ENCODE measurements at regions not wholly inside any gene's neighbourhood (a gene's known extent, or its start where the extent isn't known, plus 50 kb on each side); places are given as distances from the start of the nearest gene placed in this dataset.
"Not testable (repeated sequence)": the region's sequence is repeated elsewhere in the genome, so short reads cannot be mapped to it uniquely, and the experiment has no call there.

- Mint-ChIP-seq H3K27ac (ENCODE audit: unreplicated experiment) (no peak overlapping the region), H3K36me3 (ENCODE audit: unreplicated experiment) (no peaks in the 10 kb centered on the region)
- DNase-seq (ENCODE audit: extremely low spot score, unreplicated experiment), result no peak
These were observed 999.8 kb upstream of the GYPC start for GRCh38 chr2:125656190-125656589.

GRCh38 chr2:125658583-125658982 lies 997.4 kb upstream of the GYPC start:
- peaks cover 31% of the 10 kb centered on the region for H3K9me3 Mint-ChIP-seq (ENCODE audit: unreplicated experiment)
- DNase-seq (ENCODE audit: extremely low spot score, unreplicated experiment), result no peak
- no peak overlapping the region for H3K4me3 Mint-ChIP-seq (ENCODE audit: unreplicated experiment)
- H3K27me3 Mint-ChIP-seq (ENCODE audit: unreplicated experiment), result no peaks in the 10 kb centered on the region
- no peaks in the 10 kb centered on the region for H3K36me3 Mint-ChIP-seq (ENCODE audit: unreplicated experiment)
- H3K4me1 Mint-ChIP-seq (ENCODE audit: unreplicated experiment), result no peaks in the 10 kb centered on the region
- no peak overlapping the region for H3K27ac Mint-ChIP-seq (ENCODE audit: unreplicated experiment)
- no peak for TF ChIP-seq CTCF (IDR thresholded peaks at IDR 0.05)

More at GRCh38 chr2:125656190-125656589, 999.8 kb upstream of the GYPC start:
- Mint-ChIP-seq H3K9me3 (ENCODE audit: unreplicated experiment) (peaks cover 31% of the 10 kb centered on the region), H3K4me3 (ENCODE audit: unreplicated experiment) (no peak overlapping the region), H3K4me1 (ENCODE audit: unreplicated experiment) (no peaks in the 10 kb centered on the region), H3K27me3 (ENCODE audit: unreplicated experiment) (no peaks in the 10 kb centered on the region)
- no peak for TF ChIP-seq CTCF (IDR thresholded peaks at IDR 0.05)

- peaks cover 38% of the 10 kb centered on the region for H3K9me3 Mint-ChIP-seq (ENCODE audit: unreplicated experiment)
- H3K27ac Mint-ChIP-seq (ENCODE audit: unreplicated experiment); H3K27me3 Mint-ChIP-seq (ENCODE audit: unreplicated experiment); DNase-seq (ENCODE audit: extremely low spot score, unreplicated experiment); H3K4me1 Mint-ChIP-seq (ENCODE audit: unreplicated experiment); H3K36me3 Mint-ChIP-seq (ENCODE audit: unreplicated experiment); H3K4me3 Mint-ChIP-seq (ENCODE audit: unreplicated experiment): not testable (repeated sequence)
These were observed 995.6 kb upstream of the GYPC start for GRCh38 chr2:125660369-125660768.

- H3K4me1 Mint-ChIP-seq (ENCODE audit: unreplicated experiment), result no peaks in the 10 kb centered on the region
- H3K36me3 Mint-ChIP-seq (ENCODE audit: unreplicated experiment), result no peaks in the 10 kb centered on the region
- no peak overlapping the region for H3K4me3 Mint-ChIP-seq (ENCODE audit: unreplicated experiment)
- H3K27ac Mint-ChIP-seq (ENCODE audit: unreplicated experiment), result no peak overlapping the region
- no peak for TF ChIP-seq CTCF (IDR thresholded peaks at IDR 0.05)
- no peaks in the 10 kb centered on the region for H3K27me3 Mint-ChIP-seq (ENCODE audit: unreplicated experiment)
- peaks cover 19% of the 10 kb centered on the region for H3K9me3 Mint-ChIP-seq (ENCODE audit: unreplicated experiment)
- no peak for DNase-seq (ENCODE audit: extremely low spot score, unreplicated experiment)
These were observed 988.3 kb upstream of the GYPC start for GRCh38 chr2:125667630-125668029.

GRCh38 chr2:125679903-125680302 lies 976.1 kb upstream of the GYPC start:
- Mint-ChIP-seq H3K9me3 (ENCODE audit: unreplicated experiment) (peaks cover 58% of the 10 kb centered on the region), H3K36me3 (ENCODE audit: unreplicated experiment) (no peaks in the 10 kb centered on the region), H3K4me1 (ENCODE audit: unreplicated experiment) (no peaks in the 10 kb centered on the region), H3K4me3 (ENCODE audit: unreplicated experiment) (no peak overlapping the region), H3K27ac (ENCODE audit: unreplicated experiment) (no peak overlapping the region), H3K27me3 (ENCODE audit: unreplicated experiment) (no peaks in the 10 kb centered on the region)
- no peak for TF ChIP-seq CTCF (IDR thresholded peaks at IDR 0.05)
- no peak for DNase-seq (ENCODE audit: extremely low spot score, unreplicated experiment)

- Mint-ChIP-seq H3K27me3 (ENCODE audit: unreplicated experiment) (no peaks in the 10 kb centered on the region), H3K36me3 (ENCODE audit: unreplicated experiment) (no peaks in the 10 kb centered on the region), H3K4me3 (ENCODE audit: unreplicated experiment) (no peak overlapping the region), H3K4me1 (ENCODE audit: unreplicated experiment) (no peaks in the 10 kb centered on the region), H3K27ac (ENCODE audit: unreplicated experiment) (no peak overlapping the region), H3K9me3 (ENCODE audit: unreplicated experiment) (peaks cover 52% of the 10 kb centered on the region)
- no peak for DNase-seq (ENCODE audit: extremely low spot score, unreplicated experiment)
- TF ChIP-seq CTCF (IDR thresholded peaks at IDR 0.05), result no peak
These were observed 975.1 kb upstream of the GYPC start for GRCh38 chr2:125680809-125681208.

Measured in osteocyte (in vitro differentiated cells).